ENCODE measurements at regions not wholly inside any gene's neighbourhood (a gene's known extent, or its start where the extent isn't known, plus 50 kb on each side); places are given as distances from the start of the nearest gene placed in this dataset.

GRCh38 chr3:84209474-84209873 lies 749.3 kb upstream of the CADM2 start:
- Histone ChIP-seq H3K27ac (ENCODE audit: insufficient read depth, low read length) (no peak overlapping the region), H4K20me1 (ENCODE audit: control insufficient read depth, extremely low read depth, insufficient read depth, low read length) (no peaks in the 10 kb centered on the region), H3K4me3 (replicated peaks in 1 of 4; ENCODE audit: control extremely low read depth in 1 of 4, insufficient read depth in 1 of 4, low read depth in 3 of 4, low read length in 4 of 4) (no peak overlapping the region), H3K36me3 (ENCODE audit: control insufficient read depth, insufficient read depth, low read length) (no peaks in the 10 kb centered on the region), H3K4me2 (ENCODE audit: extremely low read depth, insufficient read depth, low read length) (no peak overlapping the region), H3K9ac (ENCODE audit: insufficient read depth, low read length) (no peak overlapping the region), H3K27me3 (ENCODE audit: control insufficient read depth, insufficient read depth, low read length) (no peaks in the 10 kb centered on the region), H3K79me2 (ENCODE audit: control insufficient read depth, insufficient read depth, low read length) (no peaks in the 10 kb centered on the region), H2AFZ (ENCODE audit: low read length) (no peak overlapping the region), H3K4me1 (ENCODE audit: control insufficient read depth, extremely low read depth, insufficient read depth, low read length) (no peaks in the 10 kb centered on the region), H3K9me3 (ENCODE audit: control insufficient read depth, insufficient read depth, low read depth, low read length) (no peaks in the 10 kb centered on the region)
- TF ChIP-seq CTCF (conservative IDR thresholded peaks at IDR 0.05 in 1 of 2, IDR thresholded peaks at IDR 0.05 in 1 of 2; ENCODE audit: low read depth in 1 of 2, low read length in 2 of 2) (no peak), EZH2 (IDR thresholded peaks at IDR 0.05; ENCODE audit: low read length, missing control alignments) (no peak)
- DNase-seq (ENCODE audit: low read depth in 2 of 2), result no peak

GRCh38 chr3:84223512-84223911 lies 735.3 kb upstream of the CADM2 start:
- Histone ChIP-seq H3K79me2 (ENCODE audit: control insufficient read depth, insufficient read depth, low read length) (no peaks in the 10 kb centered on the region), H2AFZ (ENCODE audit: low read length) (no peak overlapping the region), H3K36me3 (ENCODE audit: control insufficient read depth, insufficient read depth, low read length) (no peaks in the 10 kb centered on the region), H3K27me3 (ENCODE audit: control insufficient read depth, insufficient read depth, low read length) (no peaks in the 10 kb centered on the region), H4K20me1 (ENCODE audit: control insufficient read depth, extremely low read depth, insufficient read depth, low read length) (no peaks in the 10 kb centered on the region), H3K4me2 (ENCODE audit: extremely low read depth, insufficient read depth, low read length) (no peak overlapping the region), H3K4me1 (ENCODE audit: control insufficient read depth, extremely low read depth, insufficient read depth, low read length) (no peaks in the 10 kb centered on the region), H3K27ac (ENCODE audit: insufficient read depth, low read length) (no peak overlapping the region), H3K9me3 (ENCODE audit: control insufficient read depth, insufficient read depth, low read depth, low read length) (no peaks in the 10 kb centered on the region), H3K4me3 (replicated peaks in 1 of 4; ENCODE audit: control extremely low read depth in 1 of 4, insufficient read depth in 1 of 4, low read depth in 3 of 4, low read length in 4 of 4) (no peak overlapping the region), H3K9ac (ENCODE audit: insufficient read depth, low read length) (no peak overlapping the region)
- TF ChIP-seq CTCF (conservative IDR thresholded peaks at IDR 0.05 in 1 of 2, IDR thresholded peaks at IDR 0.05 in 1 of 2; ENCODE audit: low read depth in 1 of 2, low read length in 2 of 2) (no peak), EZH2 (IDR thresholded peaks at IDR 0.05; ENCODE audit: low read length, missing control alignments) (no peak)
- no peak for DNase-seq (ENCODE audit: low read depth in 2 of 2)

GRCh38 chr3:84224262-84224661 lies 734.5 kb upstream of the CADM2 start:
- H3K9ac ChIP-seq (ENCODE audit: insufficient read depth, low read length), result no peak overlapping the region
- no peaks in the 10 kb centered on the region for H3K4me1 ChIP-seq (ENCODE audit: control insufficient read depth, extremely low read depth, insufficient read depth, low read length)
- no peaks in the 10 kb centered on the region for H3K36me3 ChIP-seq (ENCODE audit: control insufficient read depth, insufficient read depth, low read length)
- H3K9me3 ChIP-seq (ENCODE audit: control insufficient read depth, insufficient read depth, low read depth, low read length), result no peaks in the 10 kb centered on the region
- peak in 1 of 2 donors; percentile 34 for DNase-seq (ENCODE audit: low read depth in 2 of 2)
- H4K20me1 ChIP-seq (ENCODE audit: control insufficient read depth, extremely low read depth, insufficient read depth, low read length), result no peaks in the 10 kb centered on the region
- H3K27ac ChIP-seq (ENCODE audit: insufficient read depth, low read length), result no peak overlapping the region
- TF ChIP-seq EZH2 (IDR thresholded peaks at IDR 0.05; ENCODE audit: low read length, missing control alignments) (no peak), CTCF (conservative IDR thresholded peaks at IDR 0.05 in 1 of 2, IDR thresholded peaks at IDR 0.05 in 1 of 2; ENCODE audit: low read depth in 1 of 2, low read length in 2 of 2) (no peak)
- H3K79me2 ChIP-seq (ENCODE audit: control insufficient read depth, insufficient read depth, low read length), result no peaks in the 10 kb centered on the region
- H3K27me3 ChIP-seq (ENCODE audit: control insufficient read depth, insufficient read depth, low read length), result no peaks in the 10 kb centered on the region
- no peak overlapping the region for H3K4me3 ChIP-seq (replicated peaks in 1 of 4; ENCODE audit: control extremely low read depth in 1 of 4, insufficient read depth in 1 of 4, low read depth in 3 of 4, low read length in 4 of 4)
- H2AFZ ChIP-seq (ENCODE audit: low read length), result no peak overlapping the region
- H3K4me2 ChIP-seq (ENCODE audit: extremely low read depth, insufficient read depth, low read length), result no peak overlapping the region

All from fibroblast of lung (primary cell).